ENCODE measurements at regions not wholly inside any gene's neighbourhood (a gene's known extent, or its start where the extent isn't known, plus 50 kb on each side); places are given as distances from the start of the nearest gene placed in this dataset.

GRCh38 chr1:5803851-5804250, 188.4 kb downstream of the NPHP4 start:
- TF ChIP-seq POLR2A (IDR thresholded peaks at IDR 0.05) (no peak), CTCF (IDR thresholded peaks at IDR 0.05 in 4 of 5, conservative IDR thresholded peaks at IDR 0.05 in 1 of 5) (no peak)

Data from gastrocnemius medialis (tissue), 4 donors.